GM08714 (cell line): ENCODE measurements at regions not wholly inside any gene's neighbourhood (a gene's known extent, or its start where the extent isn't known, plus 50 kb on each side); places are given as distances from the start of the nearest gene placed in this dataset.

ENCODE experiments used
- H3K4me3 ChIP-seq: fragments of 200-500 bp; sonication (Bioruptor generic); 2 replicates; pipeline ENCODE4 v1.5.1; 2014; ENCODE audit warnings: mild to moderate bottlenecking, low read length, inconsistent platforms
- ZNF274 ChIP-seq: IDR thresholded peaks from 2 replicates; pipeline ENCODE4 v1.6.1; 2012; ENCODE audit warnings: mild to moderate bottlenecking, low read depth, low read length

GRCh38 chr2:9065901-9066300 lies 62.4 kb upstream of the MBOAT2 start:
- TF ChIP-seq ZNF274, result no peak

DNA sequence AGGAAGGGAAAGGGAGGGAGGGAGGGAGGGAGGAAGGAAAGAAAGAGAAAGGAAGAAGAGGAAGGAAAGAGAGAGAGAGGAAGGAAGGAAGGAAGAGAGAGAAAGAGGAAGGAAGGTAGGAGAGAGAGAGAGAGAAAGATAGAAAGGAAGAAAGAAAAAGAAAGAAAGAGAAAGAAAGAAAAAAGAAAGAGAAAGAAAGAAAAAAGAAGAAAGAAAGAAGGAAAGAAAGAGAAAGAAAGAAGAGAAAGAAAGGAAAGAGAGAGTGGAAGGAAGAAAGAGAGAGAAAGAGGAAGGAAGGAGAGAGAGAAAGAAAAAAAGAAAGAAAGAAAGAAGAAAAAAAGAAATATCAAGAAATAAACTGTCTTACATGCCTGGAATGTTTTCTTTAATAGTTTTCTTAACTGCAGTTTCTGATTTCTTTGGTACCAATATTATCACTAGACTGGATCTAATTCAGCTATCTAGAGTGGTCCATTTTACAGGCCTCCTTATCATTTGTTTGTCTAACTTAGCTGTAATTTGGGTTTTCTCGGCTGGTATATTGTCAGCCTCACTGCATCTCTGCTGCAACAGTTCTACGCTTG lies 59.6 kb upstream of the MBOAT2 start:
- H3K4me3 ChIP-seq, result no peak overlapping the region
- no peak for TF ChIP-seq ZNF274

More at GRCh38 chr2:9065901-9066300, 62.4 kb upstream of the MBOAT2 start:
- no peak overlapping the region for H3K4me3 ChIP-seq

- H3K4me3 ChIP-seq, result no peak overlapping the region
- TF ChIP-seq ZNF274, result no peak
These were observed 57.3 kb upstream of the MBOAT2 start for GRCh38 chr2:9060819-9061218.

DNA sequence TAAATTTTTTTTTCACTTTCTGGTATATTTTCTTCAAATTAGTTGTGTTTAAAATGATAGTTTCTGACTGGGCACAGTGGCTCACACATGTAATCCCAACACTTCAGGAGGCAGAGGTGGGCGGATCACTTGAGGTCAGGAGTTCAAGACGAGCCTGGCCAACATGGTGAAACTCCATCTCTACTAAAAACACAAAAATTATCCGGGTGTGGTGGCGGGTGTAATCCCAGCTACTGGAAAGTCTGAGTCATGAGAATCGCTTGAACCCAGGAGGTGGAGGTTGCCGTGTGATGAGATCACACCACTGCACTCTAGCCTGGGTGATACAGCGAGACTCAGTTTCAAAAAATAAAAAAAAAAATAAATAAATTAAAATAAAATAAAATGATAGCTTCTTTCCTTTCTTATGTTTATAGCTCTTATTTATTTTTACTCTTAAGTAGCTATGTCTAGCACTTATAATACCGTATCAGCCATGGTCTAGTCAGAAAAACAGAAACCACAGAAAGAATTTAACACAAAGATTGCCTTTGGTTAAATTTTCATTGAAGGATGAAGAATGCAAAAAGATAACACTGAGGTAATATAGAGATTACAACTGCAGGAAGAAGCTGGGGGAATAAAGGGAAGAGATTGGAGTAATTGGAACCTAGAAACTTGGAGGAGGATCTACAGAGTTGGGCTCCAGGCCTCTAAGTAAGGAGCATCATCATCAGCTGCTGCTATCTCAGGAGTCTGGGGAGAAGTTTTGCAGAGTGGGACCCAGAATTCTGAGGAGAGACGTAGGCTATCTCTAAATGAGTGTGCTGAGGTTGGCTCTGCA lies 54.7 kb upstream of the MBOAT2 start:
- no peak overlapping the region for H3K4me3 ChIP-seq
- no peak for TF ChIP-seq ZNF274

DNA sequence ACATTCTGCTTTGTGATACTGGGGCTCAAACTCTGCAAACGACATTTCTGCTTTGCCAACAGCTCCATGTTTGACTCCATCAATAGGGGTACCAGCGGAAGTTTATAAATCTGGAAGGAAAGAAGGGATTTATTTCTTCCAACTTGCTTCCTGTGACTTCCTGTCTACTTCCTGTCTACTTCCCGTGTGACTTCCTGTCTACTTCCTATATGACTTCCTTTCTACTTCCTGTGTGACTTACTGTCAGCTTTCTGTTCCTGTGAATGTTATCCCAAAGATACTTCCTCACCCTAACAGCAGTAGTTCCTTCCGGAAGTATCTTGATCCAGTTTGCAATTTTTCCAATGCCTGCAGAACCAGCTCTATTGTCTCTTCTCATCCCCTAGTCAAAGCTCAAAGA lies 52.0 kb upstream of the MBOAT2 start:
- no peak overlapping the region for H3K4me3 ChIP-seq

GRCh38 chr2:9053534-9053931 lies 50.0 kb upstream of the MBOAT2 start:
- no peak overlapping the region for H3K4me3 ChIP-seq
- TF ChIP-seq ZNF274, result no peak

More for the DNA sequence above, 52.0 kb upstream of the MBOAT2 start:
- no peak for TF ChIP-seq ZNF274
